ENCODE measurements at regions not wholly inside any gene's neighbourhood (a gene's known extent, or its start where the extent isn't known, plus 50 kb on each side); places are given as distances from the start of the nearest gene placed in this dataset.

GRCh38 chr3:118207271-118207670, 827.4 kb downstream of the IGSF11 start:
- TF ChIP-seq POLR2AphosphoS5 (IDR thresholded peaks at IDR 0.05; ENCODE audit: low read depth, low read length) = no peak
- TF ChIP-seq FOXP2 (optimal IDR thresholded peaks at IDR 0.05; ENCODE audit: borderline replicate concordance, extremely low read depth, extremely low read length, insufficient read depth) = no peak
- no peak for TF ChIP-seq REST (IDR thresholded peaks at IDR 0.05; ENCODE audit: insufficient read depth in 1 of 2, low read depth in 2 of 2, low read length in 2 of 2)
- TF ChIP-seq TAF1 (IDR thresholded peaks at IDR 0.05; ENCODE audit: borderline replicate concordance, insufficient read depth, low read length) = no peak

- TF ChIP-seq POLR2AphosphoS5 (IDR thresholded peaks at IDR 0.05; ENCODE audit: low read depth, low read length) = no peak
- TF ChIP-seq REST (IDR thresholded peaks at IDR 0.05; ENCODE audit: insufficient read depth in 1 of 2, low read depth in 2 of 2, low read length in 2 of 2) = no peak
- TF ChIP-seq FOXP2 (optimal IDR thresholded peaks at IDR 0.05; ENCODE audit: borderline replicate concordance, extremely low read depth, extremely low read length, insufficient read depth) = no peak
- TF ChIP-seq TAF1 (IDR thresholded peaks at IDR 0.05; ENCODE audit: borderline replicate concordance, insufficient read depth, low read length) = no peak
- no peak for TF ChIP-seq SIN3A (IDR thresholded peaks at IDR 0.05; ENCODE audit: borderline replicate concordance, insufficient read depth, low read length)
These were observed 826.0 kb downstream of the IGSF11 start for GRCh38 chr3:118208642-118209041.

- TF ChIP-seq REST (IDR thresholded peaks at IDR 0.05; ENCODE audit: insufficient read depth in 1 of 2, low read depth in 2 of 2, low read length in 2 of 2) (no peak), FOXP2 (optimal IDR thresholded peaks at IDR 0.05; ENCODE audit: borderline replicate concordance, extremely low read depth, extremely low read length, insufficient read depth) (no peak), SIN3A (IDR thresholded peaks at IDR 0.05; ENCODE audit: borderline replicate concordance, insufficient read depth, low read length) (no peak), POLR2AphosphoS5 (IDR thresholded peaks at IDR 0.05; ENCODE audit: low read depth, low read length) (no peak), TAF1 (IDR thresholded peaks at IDR 0.05; ENCODE audit: borderline replicate concordance, insufficient read depth, low read length) (no peak)
These were observed 820.8 kb downstream of the IGSF11 start for GRCh38 chr3:118213892-118214291.

GRCh38 chr3:118226206-118226605, 808.4 kb downstream of the IGSF11 start:
- TF ChIP-seq POLR2AphosphoS5 (IDR thresholded peaks at IDR 0.05; ENCODE audit: low read depth, low read length) (no peak), SIN3A (IDR thresholded peaks at IDR 0.05; ENCODE audit: borderline replicate concordance, insufficient read depth, low read length) (no peak), TAF1 (IDR thresholded peaks at IDR 0.05; ENCODE audit: borderline replicate concordance, insufficient read depth, low read length) (no peak), REST (IDR thresholded peaks at IDR 0.05; ENCODE audit: insufficient read depth in 1 of 2, low read depth in 2 of 2, low read length in 2 of 2) (no peak), FOXP2 (optimal IDR thresholded peaks at IDR 0.05; ENCODE audit: borderline replicate concordance, extremely low read depth, extremely low read length, insufficient read depth) (no peak)

- no peak for TF ChIP-seq SIN3A (IDR thresholded peaks at IDR 0.05; ENCODE audit: borderline replicate concordance, insufficient read depth, low read length)
- no peak for TF ChIP-seq POLR2AphosphoS5 (IDR thresholded peaks at IDR 0.05; ENCODE audit: low read depth, low read length)
- TF ChIP-seq TAF1 (IDR thresholded peaks at IDR 0.05; ENCODE audit: borderline replicate concordance, insufficient read depth, low read length) = no peak
- no peak for TF ChIP-seq FOXP2 (optimal IDR thresholded peaks at IDR 0.05; ENCODE audit: borderline replicate concordance, extremely low read depth, extremely low read length, insufficient read depth)
- no peak for TF ChIP-seq REST (IDR thresholded peaks at IDR 0.05; ENCODE audit: insufficient read depth in 1 of 2, low read depth in 2 of 2, low read length in 2 of 2)
These were observed 807.5 kb downstream of the IGSF11 start for GRCh38 chr3:118227191-118227590.

Data from PFSK-1 (cell line).